ENCODE measurements at regions not wholly inside any gene's neighbourhood (a gene's known extent, or its start where the extent isn't known, plus 50 kb on each side); places are given as distances from the start of the nearest gene placed in this dataset.
A peak's percentile ranks its signal among the peaks of the same experiment; 100 is the strongest.

DNA sequence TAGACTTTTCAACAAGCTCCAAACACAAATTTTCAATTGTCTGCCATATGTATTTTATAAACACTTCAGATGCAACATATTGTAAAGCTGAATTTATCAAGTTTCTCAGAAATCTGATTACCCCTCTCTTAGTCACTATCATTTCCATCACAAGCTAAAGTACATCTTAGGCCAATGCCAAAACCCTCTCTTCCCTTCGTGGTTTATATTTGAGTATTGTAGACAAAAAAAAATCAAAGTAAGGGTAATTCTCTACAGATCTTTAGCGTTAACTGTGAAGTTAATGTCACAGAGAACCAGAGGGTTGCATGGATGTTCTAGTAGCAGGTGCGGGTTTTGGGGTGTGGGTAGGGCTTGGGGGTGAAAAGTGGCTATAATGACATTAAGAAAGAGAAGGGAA lies 387.7 kb upstream of the PTGER4 start:
- no peak for DNase-seq (ENCODE audit: low read depth in 4 of 4, low spot score in 3 of 4)

GRCh38 chr5:40291338-40291737 lies 388.4 kb upstream of the PTGER4 start:
- no peak for DNase-seq (ENCODE audit: low read depth in 4 of 4, low spot score in 3 of 4)

GRCh38 chr5:40288800-40289485 lies 390.8 kb upstream of the PTGER4 start:
- DNase-seq (ENCODE audit: low read depth in 4 of 4, low spot score in 3 of 4): peak; percentile 10 to 36 (median 28)

DNA sequence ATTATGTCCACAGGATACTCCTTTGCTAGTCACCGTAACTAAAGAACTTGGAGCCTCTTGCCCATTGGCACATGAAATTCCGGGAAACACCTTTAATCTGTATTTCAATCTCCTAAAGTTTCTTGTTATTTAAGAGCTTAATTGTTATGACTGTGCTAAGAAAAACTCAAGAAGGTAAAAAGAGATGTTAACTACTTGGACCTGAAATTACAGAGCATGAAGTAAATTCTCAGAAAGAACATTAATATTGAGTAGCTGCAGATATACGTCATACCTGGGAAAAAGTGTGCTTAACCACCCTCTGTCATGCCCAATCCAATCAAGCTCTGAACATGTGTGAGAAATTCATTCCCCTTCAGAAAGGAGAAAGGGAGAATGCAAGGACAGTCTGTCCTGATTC lies 394.9 kb upstream of the PTGER4 start:
- DNase-seq (ENCODE audit: low read depth in 4 of 4, low spot score in 3 of 4): no peak

DNA sequence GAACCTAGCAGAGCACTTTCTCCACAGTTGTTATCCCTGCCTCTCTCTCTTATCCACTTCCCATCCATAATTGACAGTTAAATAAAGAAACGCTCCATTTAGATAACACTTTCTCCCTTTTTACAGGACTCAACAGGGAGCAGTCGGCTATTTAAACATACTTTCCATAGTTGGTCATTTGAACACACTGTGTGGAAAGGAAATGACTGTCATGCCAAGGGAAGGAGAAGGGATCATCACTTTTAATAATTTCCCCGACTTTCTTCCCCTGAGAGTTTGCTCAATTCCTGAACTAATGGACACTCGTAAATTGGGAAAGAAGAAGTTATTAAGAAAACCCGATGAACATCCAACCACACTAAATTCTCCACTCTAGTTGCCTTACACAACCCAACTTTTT lies 400.8 kb upstream of the PTGER4 start:
- no peak for DNase-seq (ENCODE audit: low read depth in 4 of 4, low spot score in 3 of 4)

DNA sequence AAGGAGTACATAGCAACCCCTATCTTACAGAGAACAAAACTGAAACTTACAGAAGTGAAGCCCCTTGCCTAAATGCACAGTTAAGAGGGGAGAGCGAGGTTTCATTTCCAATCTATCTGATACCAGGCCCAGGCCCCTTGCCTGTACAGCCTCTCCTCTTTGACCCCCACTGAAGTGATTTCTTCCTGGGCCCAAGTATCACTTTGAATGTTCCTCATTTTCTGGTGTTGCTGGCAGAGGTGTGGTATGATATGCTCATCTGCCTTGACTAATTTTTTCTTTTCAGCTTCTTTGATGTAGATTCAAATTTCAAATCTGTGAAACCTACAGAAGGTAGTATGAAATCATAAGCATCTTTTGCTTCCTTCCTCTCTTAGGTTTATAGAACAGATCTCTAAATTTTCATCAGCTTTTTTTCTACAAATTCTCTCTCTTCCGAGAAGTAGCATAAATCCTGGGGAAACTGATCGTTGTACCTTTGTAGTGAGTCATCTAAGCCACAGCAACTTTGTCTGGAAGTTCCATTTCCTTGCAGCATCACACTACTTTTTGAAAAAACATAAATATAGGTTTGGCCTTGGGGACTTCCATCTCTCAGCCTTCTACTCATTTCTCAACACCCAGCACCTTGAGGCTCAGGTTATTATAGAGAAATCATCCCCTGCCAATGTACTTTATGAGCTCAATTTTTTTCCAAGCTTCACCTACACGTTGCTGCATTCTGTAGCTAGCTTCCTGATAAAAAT lies 402.4 kb upstream of the PTGER4 start:
- DNase-seq (ENCODE audit: low read depth in 4 of 4, low spot score in 3 of 4): no peak

DNA sequence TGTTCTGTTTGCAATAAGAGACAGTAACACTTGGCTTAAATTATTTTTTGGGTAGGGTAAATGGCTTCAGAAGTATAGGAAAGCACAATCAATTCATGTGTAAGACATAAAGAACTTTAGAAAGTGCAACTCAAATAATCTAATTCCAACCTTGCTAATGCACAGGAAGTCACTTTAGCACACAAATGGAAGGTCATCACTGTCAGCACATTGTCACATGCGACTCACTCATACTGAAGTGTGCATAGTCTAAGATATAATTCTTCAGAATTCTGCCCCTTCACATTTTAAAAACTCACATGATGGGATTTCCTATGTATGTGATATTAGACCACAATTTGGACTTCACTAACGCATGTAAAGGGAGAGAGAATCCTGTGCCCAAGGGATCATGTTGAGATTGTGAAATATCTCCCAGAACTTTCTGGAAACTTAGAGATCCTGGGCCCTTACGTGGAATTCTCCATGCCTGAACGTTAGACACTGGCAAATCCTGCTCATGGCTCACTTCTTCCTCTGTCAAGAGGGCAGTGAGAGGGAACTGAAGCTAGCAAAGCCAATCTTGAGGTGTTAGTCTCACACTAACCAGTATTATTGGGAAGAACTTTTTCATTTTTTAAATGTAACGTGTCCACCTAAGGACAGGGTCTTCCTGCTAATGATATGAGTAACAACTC lies 403.2 kb upstream of the PTGER4 start:
- DNase-seq (ENCODE audit: low read depth in 4 of 4, low spot score in 3 of 4): no peak

DNA sequence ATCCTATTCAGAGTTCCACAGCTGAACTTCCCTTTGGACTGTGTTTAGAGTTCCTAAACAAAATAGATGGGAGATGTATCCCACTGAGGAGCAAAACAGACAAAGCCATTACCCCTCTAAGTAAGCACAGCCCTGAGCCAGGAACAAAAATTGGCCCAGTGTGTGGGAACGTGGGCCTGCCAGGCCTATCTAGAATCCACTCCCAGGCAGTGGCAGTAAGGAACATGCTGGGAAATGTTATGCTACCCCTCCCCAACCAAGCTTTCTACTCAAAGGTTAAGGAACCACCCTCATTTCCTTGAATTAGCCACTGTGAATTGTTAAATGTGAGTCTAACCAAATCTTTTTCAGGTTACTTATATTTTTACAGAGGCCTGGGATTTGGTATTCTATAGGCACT lies 405.1 kb upstream of the PTGER4 start:
- no peak for DNase-seq (ENCODE audit: low read depth in 4 of 4, low spot score in 3 of 4)

GRCh38 chr5:40273936-40274335 lies 405.8 kb upstream of the PTGER4 start:
- no peak for DNase-seq (ENCODE audit: low read depth in 4 of 4, low spot score in 3 of 4)

- no peak for DNase-seq (ENCODE audit: low read depth in 4 of 4, low spot score in 3 of 4)
Measured at GRCh38 chr5:40271476-40271875, 408.2 kb upstream of the PTGER4 start.

DNA sequence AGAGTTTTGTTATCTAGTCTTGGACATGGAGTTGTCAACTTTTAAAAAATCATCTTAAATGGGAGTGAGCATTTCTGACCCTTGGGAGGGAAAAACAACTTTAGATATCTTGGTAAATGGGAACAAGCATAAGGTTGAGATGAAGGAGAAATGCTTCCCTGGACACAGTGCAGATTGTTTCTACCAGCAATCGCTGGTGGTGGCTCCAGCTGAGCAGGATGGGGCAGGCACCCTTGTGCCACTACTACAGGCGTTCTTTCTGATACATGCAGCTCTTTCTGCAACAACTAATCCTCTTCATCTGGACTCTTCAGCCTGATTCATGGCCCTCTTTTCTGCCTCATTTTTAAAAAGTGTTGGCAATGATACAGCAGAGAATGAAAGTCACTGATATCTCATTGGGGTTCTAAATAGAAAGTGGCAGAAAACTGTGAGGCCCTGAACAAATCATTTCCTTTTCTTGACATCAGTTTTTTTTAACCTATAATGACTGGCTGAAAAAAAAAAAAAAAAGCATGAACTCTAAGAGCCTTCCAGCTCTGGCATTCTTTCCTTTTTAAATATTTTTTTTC lies 409.4 kb upstream of the PTGER4 start:
- no peak for DNase-seq (ENCODE audit: low read depth in 4 of 4, low spot score in 3 of 4)

GRCh38 chr5:40268088-40268487 lies 411.6 kb upstream of the PTGER4 start:
- DNase-seq (ENCODE audit: low read depth in 4 of 4, low spot score in 3 of 4): no peak

- no peak for DNase-seq (ENCODE audit: low read depth in 4 of 4, low spot score in 3 of 4)
Measured at GRCh38 chr5:40266952-40267351, 412.8 kb upstream of the PTGER4 start.

DNA sequence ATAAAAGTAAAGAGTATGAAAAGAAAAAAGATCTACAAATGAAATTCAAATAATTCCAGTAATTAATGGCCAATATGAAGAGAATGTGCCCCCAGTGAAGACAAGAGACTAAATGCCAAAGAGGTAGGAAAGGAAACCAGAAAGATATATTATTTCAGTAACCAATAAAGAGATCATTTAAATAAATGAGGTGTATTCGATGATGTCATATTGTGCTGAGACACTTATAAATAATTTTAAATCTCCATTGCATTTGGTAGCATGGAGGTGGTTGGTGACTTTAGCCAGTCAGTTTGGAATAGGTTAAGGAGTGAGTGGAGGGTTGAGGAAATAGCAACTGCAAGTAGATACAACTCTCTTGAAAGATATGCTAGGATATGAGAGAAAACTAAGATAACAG lies 417.7 kb upstream of the PTGER4 start:
- no peak for DNase-seq (ENCODE audit: low read depth in 4 of 4, low spot score in 3 of 4)

GRCh38 chr5:40260361-40260760 lies 419.4 kb upstream of the PTGER4 start:
- DNase-seq (ENCODE audit: low read depth in 4 of 4, low spot score in 3 of 4): no peak

DNA sequence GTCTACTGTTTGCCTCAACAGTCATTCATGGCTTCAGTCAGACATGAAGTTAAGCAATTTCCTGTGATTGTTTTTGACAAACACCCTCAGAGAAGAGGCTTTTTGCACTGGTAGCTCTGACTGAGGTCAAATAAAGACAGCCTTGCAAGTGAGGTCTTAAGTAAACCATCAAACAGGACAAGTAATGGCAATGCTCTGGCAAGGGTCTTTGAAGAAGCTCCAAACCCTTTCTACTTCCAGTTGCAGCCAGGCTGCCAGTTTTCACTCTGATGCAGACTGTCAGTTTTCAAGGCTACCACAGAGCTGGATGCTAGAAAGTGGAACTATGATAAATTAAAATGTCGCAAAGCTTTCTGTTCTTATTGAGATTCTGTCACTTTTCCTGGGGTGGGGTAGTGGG lies 421.5 kb upstream of the PTGER4 start:
- DNase-seq (ENCODE audit: low read depth in 4 of 4, low spot score in 3 of 4): no peak

GRCh38 chr5:40240671-40241070 lies 439.0 kb upstream of the PTGER4 start:
- no peak for DNase-seq (ENCODE audit: low read depth in 4 of 4, low spot score in 3 of 4)

DNA sequence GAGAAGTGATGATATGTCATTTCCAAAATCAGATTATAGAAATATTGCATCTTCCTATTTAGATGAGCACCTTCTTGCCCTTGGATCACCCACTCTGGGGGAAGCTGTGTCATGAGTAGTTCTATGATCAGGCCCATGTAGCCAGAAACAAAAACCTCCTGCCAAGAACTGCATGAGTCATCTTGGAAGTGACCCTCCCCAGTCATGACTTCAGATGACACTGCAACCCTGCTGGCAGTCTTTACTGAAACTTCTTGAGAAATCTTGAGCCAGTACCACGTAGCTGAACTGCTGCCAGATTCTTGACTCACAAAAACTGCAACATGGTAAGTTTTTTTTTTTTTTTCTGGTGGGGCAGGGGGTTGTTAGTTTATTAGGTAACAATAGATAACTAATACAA lies 439.6 kb upstream of the PTGER4 start:
- DNase-seq (ENCODE audit: low read depth in 4 of 4, low spot score in 3 of 4): no peak

DNA sequence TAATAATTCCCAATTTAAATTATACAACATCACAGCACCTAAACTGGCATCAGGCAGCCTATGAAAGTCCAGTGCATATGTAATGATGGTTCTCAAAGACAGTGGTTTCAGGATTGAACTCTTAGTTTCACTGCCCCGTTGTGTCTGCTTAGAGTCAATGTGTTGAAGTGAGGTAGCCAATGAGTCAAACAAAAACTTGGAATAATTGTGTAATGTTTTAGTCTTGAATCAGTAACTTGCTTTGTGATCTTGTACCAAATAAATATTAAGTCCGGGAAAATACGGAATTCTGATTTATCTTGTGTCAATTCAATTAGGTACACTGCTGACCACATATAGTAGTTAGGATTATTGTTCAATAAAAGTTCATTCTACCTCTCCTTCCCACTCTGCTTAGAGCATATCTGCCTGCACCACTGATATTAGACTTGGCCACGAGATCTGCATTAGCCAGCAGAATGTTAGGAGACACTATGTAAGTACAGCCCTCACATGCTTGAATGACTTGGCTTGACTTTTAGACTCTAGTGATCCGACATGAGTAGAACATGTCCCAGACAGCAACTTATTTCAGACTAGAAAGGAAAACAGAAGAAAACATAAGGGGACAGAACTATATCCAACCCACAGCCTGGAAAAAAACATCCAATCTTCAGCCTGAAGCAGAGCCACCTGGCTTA lies 441.5 kb upstream of the PTGER4 start:
- DNase-seq (ENCODE audit: low read depth in 4 of 4, low spot score in 3 of 4): no peak

GRCh38 chr5:40235471-40236400 lies 444.0 kb upstream of the PTGER4 start:
- no peak for DNase-seq (ENCODE audit: low read depth in 4 of 4, low spot score in 3 of 4)
